D341Med (cell line): ENCODE measurements at regions not wholly inside any gene's neighbourhood (a gene's known extent, or its start where the extent isn't known, plus 50 kb on each side); places are given as distances from the start of the nearest gene placed in this dataset.

ENCODE experiments used
- DNase-seq: peaks from one replicate; pipeline ENCODE4 v3.0.0; 2012; ENCODE audit warnings: low spot score

DNA sequence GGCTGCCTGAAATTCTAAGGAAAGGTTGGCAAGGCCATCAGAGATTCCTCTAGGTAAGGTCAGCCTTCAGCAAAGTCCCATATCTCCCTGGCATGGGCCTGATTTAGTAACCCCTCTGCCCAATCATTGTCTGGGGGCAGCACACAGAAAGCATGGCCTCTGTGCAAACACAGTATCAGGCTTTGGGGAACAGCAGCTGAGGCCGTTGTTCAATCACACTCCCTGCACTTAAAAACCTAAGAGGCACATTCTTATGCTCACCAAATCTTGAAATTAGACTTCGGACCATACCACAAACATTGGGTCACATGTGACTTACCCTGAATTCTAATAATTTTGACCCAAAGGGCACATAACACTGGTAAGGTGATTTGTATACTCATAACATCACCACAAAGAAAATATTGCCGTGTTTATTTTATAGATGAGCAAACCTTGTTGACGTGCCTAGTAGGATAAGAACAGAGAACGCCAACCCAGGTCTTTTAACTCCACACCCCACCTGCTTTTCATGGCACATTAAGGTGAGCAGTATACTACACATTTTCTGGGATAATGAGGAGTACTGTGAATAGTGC is 212.7 kb downstream of the HNMT start:
- DNase-seq, result no peak

DNA sequence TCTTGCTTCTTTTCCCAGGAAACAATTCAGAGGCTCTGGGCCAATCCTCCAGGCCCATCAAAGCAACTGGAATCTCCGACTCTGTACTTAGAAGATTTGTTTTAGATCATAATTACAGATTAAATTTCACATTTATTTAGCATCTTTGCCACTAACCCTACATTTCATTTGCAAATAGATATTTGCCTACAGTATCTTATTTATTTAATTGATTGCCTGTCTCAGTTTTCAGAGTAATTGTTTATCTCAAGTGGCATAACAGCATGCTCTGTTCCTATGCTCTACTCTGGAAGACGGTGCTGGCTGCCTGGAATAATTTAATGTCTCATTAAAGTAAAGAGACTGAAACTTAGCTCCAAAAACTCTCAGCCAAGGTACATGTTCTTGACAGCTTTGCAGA is 213.4 kb downstream of the HNMT start:
- no peak for DNase-seq

DNA sequence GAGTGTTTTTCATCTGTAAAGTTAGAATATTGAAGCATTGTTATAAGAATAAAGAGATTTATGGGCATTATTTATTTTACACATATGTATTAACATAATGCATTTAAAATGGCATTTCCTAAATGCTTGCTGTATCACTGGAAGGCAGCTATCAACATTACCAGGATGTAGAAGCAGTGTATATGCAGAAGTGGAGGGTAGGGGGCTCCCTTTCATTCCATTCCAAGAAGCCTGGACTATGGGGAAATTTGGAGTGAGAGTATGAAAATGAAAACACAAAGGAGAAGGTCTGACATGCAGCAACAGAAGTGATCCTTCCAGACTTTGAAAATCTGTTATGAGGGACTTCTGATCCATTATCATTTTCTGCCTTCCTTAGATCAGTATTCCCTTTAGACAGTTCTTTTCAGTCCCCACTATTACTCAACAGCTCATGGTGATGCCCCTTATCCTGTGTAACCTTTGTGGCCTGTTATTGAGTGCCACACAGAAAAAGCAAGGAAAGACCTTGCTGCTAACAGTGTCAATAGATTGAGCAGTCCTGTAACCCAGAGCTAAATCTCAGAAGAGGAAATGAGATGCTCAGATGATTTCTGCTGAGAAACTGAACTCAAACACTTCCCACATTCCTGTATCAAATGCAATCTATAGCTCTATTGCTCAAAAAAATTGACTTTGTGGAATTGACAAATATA is 216.6 kb downstream of the HNMT start:
- no peak for DNase-seq

DNA sequence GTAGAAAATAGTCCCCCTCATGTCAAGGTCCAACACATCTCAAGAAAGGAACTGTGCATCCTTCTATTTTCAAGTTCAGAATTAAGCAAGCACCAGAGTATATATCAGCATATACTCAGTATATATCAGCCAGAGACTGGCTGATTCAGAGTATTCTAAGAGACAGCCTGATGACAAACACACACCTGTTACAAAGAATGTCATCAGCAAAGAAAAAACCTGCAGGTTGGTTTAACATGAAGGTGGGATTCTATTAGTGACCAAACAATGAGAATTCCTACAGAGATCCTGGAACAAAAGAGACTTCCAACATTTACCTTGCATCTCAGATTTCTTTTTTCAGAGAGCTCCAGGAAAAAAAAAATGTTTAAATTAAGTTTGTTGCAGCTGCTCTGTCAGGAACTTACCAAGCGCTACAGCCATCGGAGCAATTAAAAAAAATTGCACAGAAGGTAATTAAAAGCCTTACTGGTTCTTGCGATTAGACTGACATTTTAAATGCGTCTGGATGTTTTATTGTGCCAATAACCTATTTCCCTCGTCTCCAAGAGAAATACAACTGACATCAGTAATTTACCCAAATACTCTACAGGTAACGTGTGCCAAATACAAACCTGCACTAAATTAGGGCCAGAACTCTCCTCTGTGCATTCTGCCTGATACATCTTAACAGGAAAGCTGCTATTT is 218.1 kb downstream of the HNMT start:
- no peak for DNase-seq

DNA sequence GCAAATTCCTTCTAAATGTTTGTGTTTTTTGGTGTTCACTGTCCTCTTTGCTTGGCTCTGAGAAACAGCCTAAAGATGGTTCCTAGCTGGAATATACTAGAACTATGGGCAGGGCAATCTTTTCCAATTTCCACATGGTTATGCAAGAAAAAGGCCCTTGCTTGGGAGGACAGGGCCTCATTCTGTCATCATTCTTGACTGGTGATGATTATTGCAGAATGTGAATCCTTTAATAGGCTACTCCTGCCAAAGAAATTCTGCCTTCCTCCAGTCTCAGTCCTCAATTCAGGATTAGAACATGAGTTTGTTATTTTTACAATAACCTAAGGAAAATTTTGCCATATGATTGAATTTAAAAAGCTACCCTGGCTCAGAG is 218.7 kb downstream of the HNMT start:
- DNase-seq, result no peak

DNA sequence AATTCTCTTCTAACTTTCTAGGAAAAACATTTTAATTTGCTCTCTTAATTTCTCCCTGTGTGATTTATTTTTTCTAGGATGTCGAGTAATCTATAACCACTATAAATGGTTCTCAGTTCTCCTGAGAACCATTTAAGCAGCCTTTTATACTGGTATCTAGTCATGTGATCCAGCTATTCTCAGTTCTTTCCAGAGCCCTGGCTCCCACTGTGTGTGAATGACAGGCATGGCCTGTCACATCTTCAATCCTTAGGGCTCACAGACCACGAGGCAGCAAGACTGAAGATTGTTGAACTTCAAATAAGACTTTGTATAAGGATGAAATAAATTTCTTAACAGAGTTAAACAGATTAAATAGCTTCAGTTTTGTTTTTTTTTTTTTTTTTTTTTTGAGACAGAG is 219.4 kb downstream of the HNMT start:
- DNase-seq, result no peak

DNA sequence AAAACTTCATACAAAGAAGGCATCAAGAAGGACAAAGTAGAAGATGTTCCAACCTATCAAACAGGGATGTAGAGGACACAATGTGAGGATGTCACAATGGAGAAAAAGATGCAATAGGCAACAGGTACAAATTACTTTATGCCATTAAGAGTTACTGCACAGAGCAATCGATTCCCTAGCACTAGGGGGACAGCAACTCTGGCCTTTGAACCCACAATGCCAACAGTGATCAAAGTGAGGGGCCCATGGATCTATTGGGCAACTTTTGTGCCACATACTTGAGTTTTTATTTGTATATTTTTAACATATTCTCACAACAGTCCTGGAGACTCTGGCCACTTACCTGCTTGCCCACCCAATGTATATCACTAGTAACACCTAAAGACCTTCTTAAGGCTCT is 220.2 kb downstream of the HNMT start:
- DNase-seq, result no peak

- DNase-seq, result no peak
Observed at GRCh38 chr2:138185827-138186226, 221.6 kb downstream of the HNMT start.

- DNase-seq, result no peak
Observed at GRCh38 chr2:138187221-138187620, 222.9 kb downstream of the HNMT start.

DNA sequence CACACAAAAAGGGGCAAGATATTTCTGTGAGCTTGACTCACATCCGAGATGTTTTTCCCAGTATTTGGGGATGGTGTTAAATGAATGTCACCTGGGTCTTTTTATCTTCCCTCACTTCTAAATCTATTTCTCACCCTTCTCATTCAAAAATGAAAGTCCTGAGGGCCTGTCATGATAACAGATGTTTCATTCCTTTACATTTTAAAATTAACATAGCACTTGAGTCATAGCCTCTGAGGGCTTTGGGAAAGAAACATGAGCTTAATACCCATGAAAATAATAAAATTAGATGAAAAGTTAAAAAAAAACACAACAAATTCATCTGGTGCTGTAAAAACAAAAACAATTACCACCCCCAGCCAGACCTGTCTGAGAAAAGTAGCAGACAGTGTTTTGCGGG is 226.7 kb downstream of the HNMT start:
- DNase-seq, result no peak

GRCh38 chr2:138193416-138194213 is 229.3 kb downstream of the HNMT start:
- no peak for DNase-seq

DNA sequence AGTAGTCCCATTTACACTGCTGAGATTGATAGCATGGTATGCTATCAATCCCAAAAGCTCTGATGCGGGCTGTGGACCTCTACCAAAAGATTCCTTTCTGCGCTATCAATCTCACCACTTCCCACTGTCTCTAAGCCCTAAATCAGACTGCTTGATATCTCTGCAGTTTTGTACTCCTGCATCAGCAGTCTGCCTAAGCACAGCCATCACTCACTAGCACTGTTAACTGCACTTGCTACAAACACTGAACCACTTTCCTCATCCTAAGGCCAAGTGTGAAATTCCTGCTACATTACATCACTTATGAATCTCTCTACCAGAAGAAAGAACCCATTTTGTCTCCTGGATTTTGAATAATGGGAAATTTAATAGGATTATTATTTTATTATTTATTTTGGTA is 237.0 kb downstream of the HNMT start:
- DNase-seq, result no peak

DNA sequence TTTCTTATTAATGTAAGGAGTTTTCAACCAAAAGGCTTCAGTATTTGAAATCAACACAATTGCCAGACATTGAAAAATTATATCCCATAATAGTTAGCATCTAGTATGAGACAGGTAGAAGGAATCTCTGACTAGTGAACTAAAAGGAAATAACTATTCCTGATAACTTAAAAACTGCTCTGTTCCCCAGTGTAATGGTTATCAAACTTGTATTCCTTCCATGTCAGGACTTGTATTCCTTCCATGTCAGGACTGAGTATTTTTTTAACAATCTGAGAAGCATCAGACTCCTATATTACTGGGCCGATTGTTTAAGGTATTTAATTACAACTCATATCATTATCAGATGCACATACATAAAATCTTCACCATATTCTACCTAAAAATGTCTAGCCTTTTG is 238.5 kb downstream of the HNMT start:
- DNase-seq, result no peak

- no peak for DNase-seq
Observed at GRCh38 chr2:138205281-138205680, 241.0 kb downstream of the HNMT start.

DNA sequence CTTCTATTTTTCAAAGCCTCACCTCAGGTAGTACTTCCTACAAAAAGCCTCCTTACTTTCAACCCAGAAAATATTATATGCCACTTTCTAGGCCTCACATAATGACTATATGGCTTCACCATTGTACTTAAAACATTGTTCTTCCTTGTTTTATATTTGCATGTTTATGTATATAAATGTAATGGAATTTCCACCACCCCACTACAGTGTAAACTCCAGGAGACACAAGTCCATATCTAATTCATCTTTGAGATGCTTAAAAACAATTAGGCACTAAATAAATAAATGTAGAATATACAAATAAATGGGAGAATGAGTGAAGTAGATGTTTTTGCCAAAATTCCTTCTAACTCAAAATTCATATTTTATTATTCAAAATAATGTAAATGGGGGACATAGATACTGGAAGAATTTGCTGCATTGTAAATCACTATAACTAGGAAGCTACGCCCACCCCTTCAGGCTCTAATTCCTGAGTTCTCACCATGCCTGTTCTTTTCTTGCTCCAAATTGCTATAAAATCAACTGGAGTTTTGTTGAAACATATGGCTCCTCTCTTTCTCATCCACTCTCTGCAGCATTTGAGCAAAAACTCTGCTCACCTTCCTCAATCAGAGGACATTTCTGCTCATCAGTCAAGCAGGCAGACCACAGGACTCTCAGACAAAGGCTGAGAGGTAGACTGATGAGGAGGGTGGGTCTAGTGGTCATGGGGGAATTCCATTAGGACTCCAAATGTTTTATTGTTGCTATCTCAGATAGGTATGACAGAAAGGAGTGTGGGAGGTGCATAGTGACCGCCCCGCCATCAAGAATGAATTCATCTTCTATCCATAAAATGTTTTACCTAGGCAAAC is 243.0 kb downstream of the HNMT start:
- no peak for DNase-seq

DNA sequence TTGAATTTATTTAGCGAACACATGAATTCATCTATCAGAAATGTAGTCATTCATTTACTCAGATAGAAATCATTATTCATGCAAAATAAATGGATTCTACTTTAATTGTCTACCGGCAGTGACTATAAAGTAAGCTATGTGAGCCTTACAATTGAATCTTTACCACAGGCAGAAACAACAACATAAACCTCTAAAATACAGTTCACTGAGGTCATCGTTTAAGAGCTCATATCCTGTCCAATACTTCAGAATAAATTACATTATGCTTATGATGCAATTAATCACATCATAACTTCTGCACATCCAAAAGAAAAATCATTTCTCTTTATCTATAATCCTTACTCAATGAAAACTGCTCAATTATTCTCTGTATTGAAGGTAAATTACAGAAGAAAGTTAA is 244.7 kb downstream of the HNMT start:
- DNase-seq, result no peak

- DNase-seq, result no peak
Observed at GRCh38 chr2:138210487-138210886, 246.2 kb downstream of the HNMT start.

GRCh38 chr2:138212434-138212833 is 248.2 kb downstream of the HNMT start:
- no peak for DNase-seq

GRCh38 chr2:138213084-138213483 is 248.8 kb downstream of the HNMT start:
- DNase-seq, result no peak

DNA sequence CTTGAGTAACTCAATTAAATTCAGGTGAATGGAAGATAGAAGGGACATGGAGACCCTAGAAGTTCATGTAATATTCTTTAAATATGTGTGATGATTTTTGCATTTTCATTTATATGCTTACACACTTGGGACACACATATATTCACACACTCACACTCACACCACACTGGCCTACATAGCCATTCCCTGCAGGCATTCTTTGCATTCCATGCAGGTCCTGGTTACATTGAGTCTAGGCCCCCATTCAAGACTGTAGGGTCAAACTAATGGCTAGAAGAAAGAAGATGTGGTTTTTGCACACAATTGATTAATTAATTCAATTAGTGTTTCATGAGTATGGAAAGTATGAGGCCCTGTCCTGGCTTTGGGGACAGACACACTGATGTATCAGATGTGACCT is 249.4 kb downstream of the HNMT start:
- DNase-seq, result no peak

DNA sequence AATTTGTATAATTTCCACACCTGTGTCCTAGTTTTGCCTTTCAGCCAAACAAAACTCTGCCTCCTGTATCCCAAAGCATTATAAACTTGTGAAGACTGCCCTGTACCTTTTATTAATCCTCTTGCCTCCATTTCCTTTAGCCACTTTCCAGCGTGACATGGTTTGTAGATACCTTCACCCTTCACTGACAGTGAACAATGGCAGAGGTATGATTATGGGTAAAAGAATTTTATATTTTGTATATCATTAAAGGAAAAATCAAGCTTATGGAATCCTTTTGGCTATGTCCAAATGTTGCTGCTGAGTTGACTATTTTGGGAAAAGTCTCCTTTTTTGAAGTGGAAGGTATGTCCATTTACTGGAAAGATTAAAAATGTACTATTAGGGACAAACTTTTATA is 251.7 kb downstream of the HNMT start:
- no peak for DNase-seq

GRCh38 chr2:138217975-138218374 is 253.7 kb downstream of the HNMT start:
- no peak for DNase-seq
